GM18867 (cell line): ENCODE measurements at regions not wholly inside any gene's neighbourhood (a gene's known extent, or its start where the extent isn't known, plus 50 kb on each side); places are given as distances from the start of the nearest gene placed in this dataset.
A peak's percentile ranks its signal among the peaks of the same experiment; 100 is the strongest.
"Not testable (repeated sequence)": the region's sequence is repeated elsewhere in the genome, so short reads cannot be mapped to it uniquely, and the experiment has no call there.

Experiments
- ATAC-seq: cut with Tn5 transposase; IDR thresholded peaks from one replicate; pipeline ENCODE4 v1.9.1; 2021; ENCODE audit warnings: mild to moderate bottlenecking, moderate library complexity; ENCODE audit not compliant: unreplicated experiment

- ATAC-seq = no peak
These were observed 82.5 kb upstream of the PITRM1 start for GRCh38 chr10:3255075-3255474.

GRCh38 chr10:3253974-3254373, 81.4 kb upstream of the PITRM1 start:
- ATAC-seq = not testable (repeated sequence)

GRCh38 chr10:3251172-3251571, 78.6 kb upstream of the PITRM1 start:
- no peak for ATAC-seq

GRCh38 chr10:3249307-3249889, 76.8 kb upstream of the PITRM1 start:
- ATAC-seq = no peak

GRCh38 chr10:3248526-3249306, 76.1 kb upstream of the PITRM1 start:
- no peak for ATAC-seq

- ATAC-seq = no peak
These were observed 72.8 kb upstream of the PITRM1 start for GRCh38 chr10:3245395-3245794.

- no peak for ATAC-seq
These were observed 69.5 kb upstream of the PITRM1 start for GRCh38 chr10:3241967-3242650.

GRCh38 chr10:3241274-3241921, 68.8 kb upstream of the PITRM1 start:
- no peak for ATAC-seq

- ATAC-seq = no peak
These were observed 67.6 kb upstream of the PITRM1 start for GRCh38 chr10:3239920-3240894.

GRCh38 chr10:3239066-3239919, 66.7 kb upstream of the PITRM1 start:
- ATAC-seq = peak; percentile 85

- no peak for ATAC-seq
These were observed 65.7 kb upstream of the PITRM1 start for GRCh38 chr10:3238115-3238871.

- no peak for ATAC-seq
These were observed 64.9 kb upstream of the PITRM1 start for GRCh38 chr10:3237530-3237929.

- no peak for ATAC-seq
These were observed 64.2 kb upstream of the PITRM1 start for GRCh38 chr10:3236644-3237404.

GRCh38 chr10:3235996-3236510, 63.5 kb upstream of the PITRM1 start:
- no peak for ATAC-seq

GRCh38 chr10:3235395-3235794, 62.8 kb upstream of the PITRM1 start:
- ATAC-seq = no peak

- no peak for ATAC-seq
These were observed 61.0 kb upstream of the PITRM1 start for GRCh38 chr10:3233486-3233990.

- ATAC-seq = no peak
These were observed 59.6 kb upstream of the PITRM1 start for GRCh38 chr10:3231951-3232730.
